ENCODE measurements at regions not wholly inside any gene's neighbourhood (a gene's known extent, or its start where the extent isn't known, plus 50 kb on each side); places are given as distances from the start of the nearest gene placed in this dataset.

- Histone ChIP-seq H3K4me3 (no peak overlapping the region), H3K9me3 (replicated peaks) (no peaks in the 10 kb centered on the region), H3K36me3 (no peaks in the 10 kb centered on the region), H3K27me3 (ENCODE audit: low read depth) (peaks cover 76% of the 10 kb centered on the region), H3K27ac (replicated peaks) (no peak overlapping the region), H3K4me1 (no peaks in the 10 kb centered on the region)
- TF ChIP-seq CTCF (IDR thresholded peaks at IDR 0.05; ENCODE audit: borderline replicate concordance), result no peak
- DNase-seq, result no peak
- intact Hi-C loops (cut with micrococcal nuclease), result no loop called here
Observed at GRCh38 chr6:1077478-1078416, 234.2 kb upstream of the FOXQ1 start.

- intact Hi-C loops (cut with micrococcal nuclease), result no loop called here
- Histone ChIP-seq H3K9me3 (replicated peaks) (no peaks in the 10 kb centered on the region), H3K4me3 (no peak overlapping the region), H3K27me3 (ENCODE audit: low read depth) (peaks cover 76% of the 10 kb centered on the region), H3K36me3 (no peaks in the 10 kb centered on the region), H3K4me1 (no peaks in the 10 kb centered on the region), H3K27ac (replicated peaks) (no peak overlapping the region)
- no peak for DNase-seq
- no peak for TF ChIP-seq CTCF (IDR thresholded peaks at IDR 0.05; ENCODE audit: borderline replicate concordance)
Observed at GRCh38 chr6:1076531-1077459, 235.1 kb upstream of the FOXQ1 start.

DNA sequence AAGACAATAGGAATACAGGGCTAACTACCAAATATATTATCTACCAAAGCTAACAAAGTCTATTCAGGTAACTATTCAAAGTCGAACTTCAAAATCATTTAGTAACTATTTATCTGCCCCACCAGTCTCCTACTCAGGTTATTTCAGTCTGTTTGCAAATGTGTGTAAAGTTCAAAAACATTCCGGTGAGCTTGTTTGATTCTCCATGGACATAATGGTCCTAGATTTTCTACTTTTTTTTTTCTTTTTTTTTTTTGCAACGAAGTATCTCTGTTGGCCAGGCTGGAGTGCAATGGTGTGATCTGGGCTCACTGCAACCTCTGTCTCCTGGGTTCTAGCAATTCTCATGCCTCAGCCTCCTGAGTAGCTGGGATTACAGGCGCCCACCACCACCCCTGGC lies 236.0 kb upstream of the FOXQ1 start:
- no peak overlapping the region for H3K27ac ChIP-seq (replicated peaks)
- intact Hi-C loops (cut with micrococcal nuclease), result no loop called here
- TF ChIP-seq CTCF (IDR thresholded peaks at IDR 0.05; ENCODE audit: borderline replicate concordance), result no peak
- H3K4me1 ChIP-seq, result no peaks in the 10 kb centered on the region
- no peaks in the 10 kb centered on the region for H3K9me3 ChIP-seq (replicated peaks)
- no peak for DNase-seq
- peaks cover 76% of the 10 kb centered on the region for H3K27me3 ChIP-seq (ENCODE audit: low read depth)
- H3K4me3 ChIP-seq, result no peak overlapping the region
- no peaks in the 10 kb centered on the region for H3K36me3 ChIP-seq

GRCh38 chr6:1075444-1075843 lies 236.5 kb upstream of the FOXQ1 start:
- H3K4me1 ChIP-seq, result peaks cover 2% of the 10 kb centered on the region
- no peaks in the 10 kb centered on the region for H3K9me3 ChIP-seq (replicated peaks)
- no peak overlapping the region for H3K4me3 ChIP-seq
- TF ChIP-seq CTCF (IDR thresholded peaks at IDR 0.05; ENCODE audit: borderline replicate concordance), result no peak
- no peak overlapping the region for H3K27ac ChIP-seq (replicated peaks)
- peaks cover 73% of the 10 kb centered on the region for H3K27me3 ChIP-seq (ENCODE audit: low read depth)
- intact Hi-C loops (cut with micrococcal nuclease), result no loop called here
- DNase-seq, result no peak
- no peaks in the 10 kb centered on the region for H3K36me3 ChIP-seq

GRCh38 chr6:1070085-1070521 lies 241.8 kb upstream of the FOXQ1 start:
- DNase-seq, result no peak
- H3K27ac ChIP-seq (replicated peaks), result no peak overlapping the region
- peaks cover 10% of the 10 kb centered on the region for H3K4me1 ChIP-seq
- H3K36me3 ChIP-seq, result no peaks in the 10 kb centered on the region
- TF ChIP-seq CTCF (IDR thresholded peaks at IDR 0.05; ENCODE audit: borderline replicate concordance), result no peak
- H3K9me3 ChIP-seq (replicated peaks), result no peaks in the 10 kb centered on the region
- H3K27me3 ChIP-seq (ENCODE audit: low read depth), result peaks cover 23% of the 10 kb centered on the region
- intact Hi-C loops (cut with micrococcal nuclease), result no loop called here
- H3K4me3 ChIP-seq, result no peak overlapping the region

Data from left ventricle myocardium inferior (tissue), 1 donor.